ENCODE measurements at regions not wholly inside any gene's neighbourhood (a gene's known extent, or its start where the extent isn't known, plus 50 kb on each side); places are given as distances from the start of the nearest gene placed in this dataset.

DNA sequence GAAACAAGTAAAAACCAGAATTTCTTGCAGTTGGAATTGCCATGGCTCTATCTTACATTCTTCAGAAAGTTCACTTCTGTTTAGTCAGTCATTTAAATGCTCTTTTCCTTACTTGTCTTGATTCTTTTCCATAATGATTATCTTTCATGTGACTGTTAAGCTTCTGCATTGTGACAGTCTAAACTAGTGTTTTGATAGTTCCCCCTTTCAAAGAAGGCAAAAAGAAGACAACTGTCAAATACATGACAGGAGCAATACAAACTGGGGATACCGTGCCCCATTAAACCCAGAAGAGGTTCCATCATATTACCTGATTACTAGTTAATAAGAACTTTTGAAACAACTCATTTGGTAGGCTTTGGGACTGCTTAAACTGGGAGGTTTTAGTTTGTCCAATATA lies 476.2 kb downstream of the PCDH19 start:
- TF ChIP-seq, protein P1, sequence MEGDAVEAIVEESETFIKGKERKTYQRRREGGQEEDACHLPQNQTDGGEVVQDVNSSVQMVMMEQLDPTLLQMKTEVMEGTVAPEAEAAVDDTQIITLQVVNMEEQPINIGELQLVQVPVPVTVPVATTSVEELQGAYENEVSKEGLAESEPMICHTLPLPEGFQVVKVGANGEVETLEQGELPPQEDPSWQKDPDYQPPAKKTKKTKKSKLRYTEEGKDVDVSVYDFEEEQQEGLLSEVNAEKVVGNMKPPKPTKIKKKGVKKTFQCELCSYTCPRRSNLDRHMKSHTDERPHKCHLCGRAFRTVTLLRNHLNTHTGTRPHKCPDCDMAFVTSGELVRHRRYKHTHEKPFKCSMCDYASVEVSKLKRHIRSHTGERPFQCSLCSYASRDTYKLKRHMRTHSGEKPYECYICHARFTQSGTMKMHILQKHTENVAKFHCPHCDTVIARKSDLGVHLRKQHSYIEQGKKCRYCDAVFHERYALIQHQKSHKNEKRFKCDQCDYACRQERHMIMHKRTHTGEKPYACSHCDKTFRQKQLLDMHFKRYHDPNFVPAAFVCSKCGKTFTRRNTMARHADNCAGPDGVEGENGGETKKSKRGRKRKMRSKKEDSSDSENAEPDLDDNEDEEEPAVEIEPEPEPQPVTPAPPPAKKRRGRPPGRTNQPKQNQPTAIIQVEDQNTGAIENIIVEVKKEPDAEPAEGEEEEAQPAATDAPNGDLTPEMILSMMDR (IDR thresholded peaks at IDR 0.05): no peak
- TF ChIP-seq, protein P2, sequence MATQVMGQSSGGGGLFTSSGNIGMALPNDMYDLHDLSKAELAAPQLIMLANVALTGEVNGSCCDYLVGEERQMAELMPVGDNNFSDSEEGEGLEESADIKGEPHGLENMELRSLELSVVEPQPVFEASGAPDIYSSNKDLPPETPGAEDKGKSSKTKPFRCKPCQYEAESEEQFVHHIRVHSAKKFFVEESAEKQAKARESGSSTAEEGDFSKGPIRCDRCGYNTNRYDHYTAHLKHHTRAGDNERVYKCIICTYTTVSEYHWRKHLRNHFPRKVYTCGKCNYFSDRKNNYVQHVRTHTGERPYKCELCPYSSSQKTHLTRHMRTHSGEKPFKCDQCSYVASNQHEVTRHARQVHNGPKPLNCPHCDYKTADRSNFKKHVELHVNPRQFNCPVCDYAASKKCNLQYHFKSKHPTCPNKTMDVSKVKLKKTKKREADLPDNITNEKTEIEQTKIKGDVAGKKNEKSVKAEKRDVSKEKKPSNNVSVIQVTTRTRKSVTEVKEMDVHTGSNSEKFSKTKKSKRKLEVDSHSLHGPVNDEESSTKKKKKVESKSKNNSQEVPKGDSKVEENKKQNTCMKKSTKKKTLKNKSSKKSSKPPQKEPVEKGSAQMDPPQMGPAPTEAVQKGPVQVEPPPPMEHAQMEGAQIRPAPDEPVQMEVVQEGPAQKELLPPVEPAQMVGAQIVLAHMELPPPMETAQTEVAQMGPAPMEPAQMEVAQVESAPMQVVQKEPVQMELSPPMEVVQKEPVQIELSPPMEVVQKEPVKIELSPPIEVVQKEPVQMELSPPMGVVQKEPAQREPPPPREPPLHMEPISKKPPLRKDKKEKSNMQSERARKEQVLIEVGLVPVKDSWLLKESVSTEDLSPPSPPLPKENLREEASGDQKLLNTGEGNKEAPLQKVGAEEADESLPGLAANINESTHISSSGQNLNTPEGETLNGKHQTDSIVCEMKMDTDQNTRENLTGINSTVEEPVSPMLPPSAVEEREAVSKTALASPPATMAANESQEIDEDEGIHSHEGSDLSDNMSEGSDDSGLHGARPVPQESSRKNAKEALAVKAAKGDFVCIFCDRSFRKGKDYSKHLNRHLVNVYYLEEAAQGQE (IDR thresholded peaks at IDR 0.05): no peak
- TF ChIP-seq ESRRA (IDR thresholded peaks at IDR 0.05; ENCODE audit: borderline replicate concordance, low read length): no peak
- no peak for TF ChIP-seq MAZ (IDR thresholded peaks at IDR 0.05; ENCODE audit: borderline replicate concordance, low read depth, low read length)
- no peak for TF ChIP-seq CEBPB (IDR thresholded peaks at IDR 0.05)
- TF ChIP-seq HDAC2 (IDR thresholded peaks at IDR 0.05): no peak
- no peak for TF ChIP-seq SMC3 (IDR thresholded peaks at IDR 0.05)
- no peak for TF ChIP-seq POLR2AphosphoS2 (conservative IDR thresholded peaks at IDR 0.05; ENCODE audit: low read length)
- TF ChIP-seq MYC (IDR thresholded peaks at IDR 0.05; ENCODE audit: borderline replicate concordance, low read length): no peak
- TF ChIP-seq PHF8 (IDR thresholded peaks at IDR 0.05; ENCODE audit: borderline replicate concordance, low read depth): no peak
- TF ChIP-seq, protein P3, sequence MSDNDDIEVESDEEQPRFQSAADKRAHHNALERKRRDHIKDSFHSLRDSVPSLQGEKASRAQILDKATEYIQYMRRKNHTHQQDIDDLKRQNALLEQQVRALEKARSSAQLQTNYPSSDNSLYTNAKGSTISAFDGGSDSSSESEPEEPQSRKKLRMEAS (IDR thresholded peaks at IDR 0.05): no peak
- TF ChIP-seq, protein P4, sequence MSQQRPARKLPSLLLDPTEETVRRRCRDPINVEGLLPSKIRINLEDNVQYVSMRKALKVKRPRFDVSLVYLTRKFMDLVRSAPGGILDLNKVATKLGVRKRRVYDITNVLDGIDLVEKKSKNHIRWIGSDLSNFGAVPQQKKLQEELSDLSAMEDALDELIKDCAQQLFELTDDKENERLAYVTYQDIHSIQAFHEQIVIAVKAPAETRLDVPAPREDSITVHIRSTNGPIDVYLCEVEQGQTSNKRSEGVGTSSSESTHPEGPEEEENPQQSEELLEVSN (IDR thresholded peaks at IDR 0.05; ENCODE audit: borderline replicate concordance, low read depth): no peak
- no peak for TF ChIP-seq ZSCAN20 (CRISPR knock-in tag; IDR thresholded peaks at IDR 0.05)
- no peak for TF ChIP-seq RFX5 (IDR thresholded peaks at IDR 0.05)

Measured in A549 (cell line).